BLaER1 treated with 17β-estradiol and CSF1 and Interleukin-3, amounts not matched to agents 10 nM and 100 nM (cell line): ENCODE measurements at regions not wholly inside any gene's neighbourhood (a gene's known extent, or its start where the extent isn't known, plus 50 kb on each side); places are given as distances from the start of the nearest gene placed in this dataset.
A peak's percentile ranks its signal among the peaks of the same experiment; 100 is the strongest.

Experiments
- H3K27ac ChIP-seq, 11 experiments: shearing (Covaris generic); formaldehyde crosslinking; 2 replicates each; pipeline ENCODE4 v1.8.1; 2022
- H3K27me3 ChIP-seq, 11 experiments: shearing (Covaris generic); formaldehyde crosslinking; 2 replicates each; pipeline ENCODE4 v1.8.1; 2022
- H3K36me3 ChIP-seq, 11 experiments: shearing (Covaris generic); formaldehyde crosslinking; 2 replicates each; pipeline ENCODE4 v1.8.1; 2022
- H3K4me1 ChIP-seq, 10 experiments: shearing (Covaris generic); formaldehyde crosslinking; 2 replicates each; pipeline ENCODE4 v1.8.1; 2022
- H3K4me2 ChIP-seq, 11 experiments: shearing (Covaris generic); formaldehyde crosslinking; 2 replicates each; pipeline ENCODE4 v1.8.1; 2022
- H3K4me3 ChIP-seq, 10 experiments: shearing (Covaris generic); formaldehyde crosslinking; 2 replicates each; pipeline ENCODE4 v1.8.1; 2022
- H3K9ac ChIP-seq, 11 experiments: shearing (Covaris generic); formaldehyde crosslinking; 2 replicates each; pipeline ENCODE4 v1.8.1; 2022
- H3K9me3 ChIP-seq, 11 experiments: shearing (Covaris generic); formaldehyde crosslinking; replicated peaks in 1 of 11; 2 replicates each; pipeline ENCODE4 v1.8.1; 2022
- H4K20me1 ChIP-seq, 11 experiments: shearing (Covaris generic); formaldehyde crosslinking; 2 replicates each; pipeline ENCODE4 v1.8.1; 2022
- Cebpa-rat ChIP-seq, 11 experiments: shearing (Covaris generic); IDR thresholded peaks; 2 replicates each; pipeline ENCODE4 v1.8.1; 2022

DNA sequence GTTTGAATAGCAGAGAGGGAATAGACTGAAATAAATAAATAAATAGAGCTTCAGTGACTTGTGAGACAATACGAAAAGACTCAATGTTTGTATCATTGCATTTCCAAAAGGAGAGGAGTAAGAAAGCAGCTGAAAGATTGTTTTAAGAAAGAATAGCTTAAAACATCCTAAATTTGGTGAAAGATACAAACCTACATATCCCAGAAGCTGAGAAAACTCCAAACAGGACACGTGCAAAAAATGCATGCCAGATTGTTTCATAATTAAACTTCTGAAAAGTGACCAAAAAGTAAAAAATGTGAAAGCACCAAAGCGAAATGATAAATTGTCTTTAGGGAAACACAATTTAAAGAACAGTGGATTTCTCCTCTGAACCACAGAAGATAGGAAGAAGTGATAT, 711.0 kb downstream of the AACS start:
- H3K36me3 ChIP-seq, result no peaks in the 10 kb centered on the region
- no peaks in the 10 kb centered on the region for H4K20me1 ChIP-seq
- no peaks in the 10 kb centered on the region for H3K9me3 ChIP-seq
- no peak overlapping the region for H3K4me2 ChIP-seq
- no peaks in the 10 kb centered on the region for H3K4me1 ChIP-seq
- H3K9ac ChIP-seq, result no peak overlapping the region
- TF ChIP-seq Cebpa-rat (IDR thresholded peaks at IDR 0.05), result no peak
- no peak overlapping the region for H3K4me3 ChIP-seq
- H3K27ac ChIP-seq, result no peak overlapping the region
- H3K27me3 ChIP-seq, result no peaks in the 10 kb centered on the region

DNA sequence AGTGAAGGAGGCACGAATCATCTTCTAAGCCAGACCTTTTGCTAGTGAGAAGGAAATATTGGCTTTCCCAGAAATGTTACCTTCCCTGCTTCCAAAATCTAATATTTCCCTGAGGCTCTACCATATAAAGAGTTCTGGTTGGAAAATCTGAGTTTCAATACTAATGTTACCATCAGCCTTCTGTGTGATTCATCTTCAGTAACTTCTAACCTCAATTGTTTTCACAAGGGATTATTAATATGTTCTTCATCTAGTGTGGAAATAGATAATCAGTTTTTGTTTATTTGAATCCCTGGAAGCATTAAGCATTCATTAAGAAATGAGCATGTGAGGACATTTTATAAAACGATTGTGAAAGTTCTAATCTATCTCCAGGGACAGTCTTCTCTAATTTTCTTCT, 720.9 kb downstream of the AACS start:
- H3K4me2 ChIP-seq, result no peak overlapping the region
- no peaks in the 10 kb centered on the region for H4K20me1 ChIP-seq
- no peak for TF ChIP-seq Cebpa-rat (IDR thresholded peaks at IDR 0.05)
- peaks cover 25 to 39% (median 30%) of the 10 kb centered on the region in 11 experiments for H3K9me3 ChIP-seq
- H3K27ac ChIP-seq, result no peak overlapping the region
- peaks cover 0 to 4% (median 0%) of the 10 kb centered on the region in 11 experiments; a peak in 1 of 22 replicates for H3K36me3 ChIP-seq
- no peak overlapping the region for H3K9ac ChIP-seq
- no peaks in the 10 kb centered on the region for H3K4me1 ChIP-seq
- no peak overlapping the region for H3K4me3 ChIP-seq
- no peaks in the 10 kb centered on the region for H3K27me3 ChIP-seq

DNA sequence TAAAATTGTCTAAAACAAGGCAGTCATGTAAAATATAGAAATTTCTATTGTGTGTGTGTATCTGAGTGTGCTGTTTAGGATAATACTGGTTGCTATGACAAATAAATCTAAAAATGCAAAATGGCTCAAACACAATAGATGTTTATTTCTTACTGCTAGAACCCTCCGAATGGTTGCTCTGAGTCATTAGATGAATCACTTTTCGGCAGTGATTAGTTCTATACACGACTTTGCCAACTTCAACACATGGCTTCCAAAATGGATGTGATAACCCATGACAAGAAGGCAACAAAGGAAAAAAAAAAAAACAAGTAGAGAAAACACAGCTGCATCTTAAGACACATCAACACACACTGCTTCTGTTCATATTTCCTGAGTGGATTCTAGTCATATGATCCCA, 729.2 kb downstream of the AACS start:
- Histone ChIP-seq H3K27me3 (no peaks in the 10 kb centered on the region), H3K9me3 (peaks cover 23 to 37% (median 25%) of the 10 kb centered on the region in 11 experiments)
- no peak for TF ChIP-seq Cebpa-rat (IDR thresholded peaks at IDR 0.05)

DNA sequence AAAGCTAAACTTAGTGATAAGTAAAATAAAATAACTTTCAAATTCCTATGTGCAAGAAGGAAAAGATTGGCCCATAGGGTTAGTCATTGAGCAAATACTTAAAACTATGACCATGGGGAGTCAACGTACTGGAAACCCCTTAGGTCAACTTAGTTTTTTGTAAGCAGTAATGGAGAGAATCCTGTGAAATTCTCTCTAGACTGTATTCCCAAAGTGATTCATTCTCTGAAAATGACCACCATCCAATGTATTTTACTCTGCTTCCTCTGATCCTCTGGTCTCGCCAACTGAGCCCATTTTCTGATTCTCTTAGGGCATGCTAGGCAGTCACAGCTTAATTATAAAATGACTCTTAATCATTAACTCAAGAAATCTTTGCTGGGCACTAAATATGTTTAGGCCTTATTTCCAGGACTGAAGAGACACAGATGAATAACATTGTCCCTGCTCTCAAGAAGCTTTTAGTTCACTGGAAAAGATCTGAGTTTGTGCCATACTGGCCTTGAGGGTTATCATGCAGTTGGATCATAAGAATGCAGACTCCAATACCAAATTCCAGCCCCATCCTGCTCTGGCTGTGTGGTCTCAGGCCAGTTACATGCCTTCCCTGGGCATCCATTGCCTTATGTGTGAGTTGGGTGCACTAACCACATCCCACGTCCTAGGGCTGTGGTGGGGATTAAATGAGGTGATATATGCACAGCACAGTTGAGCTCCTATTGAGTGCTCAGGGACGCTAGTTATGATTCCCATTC, 732.4 kb downstream of the AACS start:
- no peaks in the 10 kb centered on the region for H4K20me1 ChIP-seq
- H3K4me3 ChIP-seq, result no peak overlapping the region
- no peaks in the 10 kb centered on the region for H3K4me1 ChIP-seq
- H3K27ac ChIP-seq, result no peak overlapping the region
- no peak for TF ChIP-seq Cebpa-rat (IDR thresholded peaks at IDR 0.05)
- H3K4me2 ChIP-seq, result no peak overlapping the region
- peaks cover 0 to 12% (median 0%) of the 10 kb centered on the region in 11 experiments; a peak in 3 of 22 replicates for H3K9me3 ChIP-seq
- H3K27me3 ChIP-seq, result no peaks in the 10 kb centered on the region
- no peak overlapping the region for H3K9ac ChIP-seq
- no peaks in the 10 kb centered on the region for H3K36me3 ChIP-seq

More for the DNA sequence above, 729.2 kb downstream of the AACS start:
- Histone ChIP-seq H3K9ac (no peak overlapping the region), H3K27ac (no peak overlapping the region), H3K4me2 (no peak overlapping the region), H3K4me3 (no peak overlapping the region), H4K20me1 (no peaks in the 10 kb centered on the region), H3K4me1 (no peaks in the 10 kb centered on the region), H3K36me3 (peaks cover 0 to 3% (median 0%) of the 10 kb centered on the region in 11 experiments; a peak in 1 of 22 replicates)

DNA sequence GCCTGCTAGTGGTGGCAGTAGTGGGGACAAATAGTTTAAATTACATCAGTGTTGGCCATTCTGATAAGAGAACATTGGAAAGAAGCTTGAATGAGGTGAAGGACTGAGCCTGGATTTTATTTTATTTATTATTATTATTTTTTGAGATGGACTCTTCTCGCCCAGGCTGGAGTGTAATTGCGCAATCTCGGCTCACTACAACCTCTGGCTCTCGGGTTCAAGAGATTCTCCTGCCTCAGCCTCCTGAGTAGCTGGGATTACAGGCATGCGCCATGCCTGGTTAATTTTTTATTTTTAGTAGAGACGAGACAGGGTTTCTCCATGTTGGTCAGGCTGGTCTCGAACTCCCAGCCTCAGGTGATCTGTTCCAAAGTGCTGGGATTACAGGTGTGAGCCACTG, 739.4 kb downstream of the AACS start:
- peak in 10 of 11 experiments; percentile 34 to 91 (median 65); a peak in 15 of 22 replicates for TF ChIP-seq Cebpa-rat (IDR thresholded peaks at IDR 0.05)
- Histone ChIP-seq H3K4me2 (no peak overlapping the region), H3K36me3 (no peaks in the 10 kb centered on the region), H3K27me3 (no peaks in the 10 kb centered on the region), H3K4me3 (no peak overlapping the region), H3K4me1 (no peaks in the 10 kb centered on the region), H3K9me3 (no peaks in the 10 kb centered on the region), H3K9ac (no peak overlapping the region), H4K20me1 (no peaks in the 10 kb centered on the region), H3K27ac (no peak overlapping the region)

DNA sequence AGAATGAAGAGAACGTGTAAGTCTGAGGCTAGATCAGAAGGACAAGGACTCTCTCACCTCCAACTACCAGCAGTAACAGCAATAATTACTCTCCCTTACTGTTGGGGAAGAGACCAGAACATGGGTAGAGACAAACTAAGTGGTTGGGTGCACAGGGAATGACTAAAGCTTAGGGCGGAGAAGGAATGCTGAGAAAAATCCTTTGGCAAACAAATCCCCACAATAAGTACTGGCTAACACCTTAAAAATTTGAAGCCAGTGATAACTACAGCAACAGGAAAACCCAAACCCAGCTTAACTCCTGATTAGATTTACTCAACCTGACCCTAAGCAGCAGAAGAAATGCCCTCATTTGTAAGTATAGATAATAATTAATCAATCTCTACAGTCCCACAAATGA, 759.0 kb downstream of the AACS start:
- H3K4me2 ChIP-seq, result no peak overlapping the region
- no peaks in the 10 kb centered on the region for H3K27me3 ChIP-seq
- TF ChIP-seq Cebpa-rat (IDR thresholded peaks at IDR 0.05), result no peak
- H3K27ac ChIP-seq, result no peak overlapping the region
- no peaks in the 10 kb centered on the region for H3K4me1 ChIP-seq
- no peak overlapping the region for H3K4me3 ChIP-seq
- H3K9ac ChIP-seq, result no peak overlapping the region
- H3K9me3 ChIP-seq, result peaks cover 10 to 26% (median 17%) of the 10 kb centered on the region in 11 experiments
- no peaks in the 10 kb centered on the region for H4K20me1 ChIP-seq
- no peaks in the 10 kb centered on the region for H3K36me3 ChIP-seq

DNA sequence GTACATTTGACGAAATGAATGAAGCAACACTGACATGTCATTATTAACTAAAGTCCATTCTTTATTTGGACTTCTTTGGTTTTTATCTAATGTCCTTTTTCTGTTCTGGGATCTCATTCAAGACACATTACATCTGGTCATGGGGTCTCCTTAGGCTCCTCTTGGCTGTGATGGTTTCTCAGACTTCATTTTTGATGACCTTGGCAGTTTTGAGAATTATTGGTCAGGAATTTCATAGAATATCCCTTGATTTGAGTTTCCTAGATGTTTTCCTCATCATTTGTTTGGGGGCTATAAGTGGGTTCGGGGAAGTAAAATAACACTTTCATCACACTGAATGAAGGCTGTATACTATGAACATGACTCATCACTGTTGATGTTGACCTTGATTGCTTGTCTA, 770.6 kb downstream of the AACS start:
- H3K4me2 ChIP-seq, result no peak overlapping the region
- no peaks in the 10 kb centered on the region for H3K27me3 ChIP-seq
- no peak overlapping the region for H3K9ac ChIP-seq
- no peaks in the 10 kb centered on the region for H3K9me3 ChIP-seq
- H4K20me1 ChIP-seq, result no peaks in the 10 kb centered on the region
- no peak overlapping the region for H3K4me3 ChIP-seq
- no peaks in the 10 kb centered on the region for H3K4me1 ChIP-seq
- TF ChIP-seq Cebpa-rat (IDR thresholded peaks at IDR 0.05), result no peak
- H3K27ac ChIP-seq, result no peak overlapping the region
- H3K36me3 ChIP-seq, result no peaks in the 10 kb centered on the region

DNA sequence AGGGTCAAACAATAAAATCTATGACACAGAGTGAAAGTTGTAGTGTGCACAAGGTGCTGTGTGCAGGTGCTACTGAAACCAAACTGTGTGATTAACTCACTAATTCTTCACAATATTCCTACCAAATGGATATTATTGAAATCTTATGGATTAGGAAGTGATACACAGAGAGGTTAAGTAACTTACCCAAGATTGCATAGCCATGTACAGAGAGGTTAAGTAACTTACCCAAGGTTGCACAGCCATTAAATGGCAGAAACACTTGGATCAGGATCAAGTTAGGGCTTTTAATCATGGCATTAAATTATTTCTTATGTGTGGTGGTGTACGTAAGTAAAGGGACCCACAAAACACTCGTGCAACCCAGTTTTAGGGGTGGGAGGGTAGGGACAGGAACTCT, 771.4 kb downstream of the AACS start:
- no peak for TF ChIP-seq Cebpa-rat (IDR thresholded peaks at IDR 0.05)
- Histone ChIP-seq H3K9ac (no peak overlapping the region), H3K27me3 (no peaks in the 10 kb centered on the region), H3K4me3 (no peak overlapping the region), H3K36me3 (no peaks in the 10 kb centered on the region), H3K4me2 (no peak overlapping the region), H3K9me3 (no peaks in the 10 kb centered on the region), H4K20me1 (no peaks in the 10 kb centered on the region), H3K4me1 (no peaks in the 10 kb centered on the region), H3K27ac (no peak overlapping the region)

DNA sequence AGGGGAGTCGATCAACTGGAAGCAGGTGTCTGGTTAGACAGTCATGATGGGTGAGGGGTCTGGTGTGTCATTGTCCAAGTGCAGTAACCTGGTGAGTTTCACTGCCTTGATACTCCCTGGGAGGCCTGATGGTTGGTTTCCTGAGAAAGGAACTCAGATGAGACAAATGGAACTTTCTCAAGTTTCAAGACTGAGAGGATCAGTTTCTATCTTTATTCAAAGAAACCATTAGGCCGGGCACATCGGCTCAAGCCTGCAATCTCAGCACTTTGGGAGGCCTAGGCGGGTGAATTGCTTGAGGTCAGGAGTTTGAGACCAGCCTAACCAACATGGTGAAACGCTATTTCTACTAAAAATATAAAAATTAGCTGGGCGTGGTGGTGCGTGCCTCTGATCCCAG, 776.1 kb downstream of the AACS start:
- TF ChIP-seq Cebpa-rat (IDR thresholded peaks at IDR 0.05), result no peak
- Histone ChIP-seq H3K27ac (no peak overlapping the region), H3K4me1 (no peaks in the 10 kb centered on the region), H3K4me3 (no peak overlapping the region), H3K9ac (no peak overlapping the region), H3K36me3 (no peaks in the 10 kb centered on the region), H3K9me3 (no peaks in the 10 kb centered on the region), H4K20me1 (no peaks in the 10 kb centered on the region), H3K27me3 (no peaks in the 10 kb centered on the region), H3K4me2 (no peak overlapping the region)

DNA sequence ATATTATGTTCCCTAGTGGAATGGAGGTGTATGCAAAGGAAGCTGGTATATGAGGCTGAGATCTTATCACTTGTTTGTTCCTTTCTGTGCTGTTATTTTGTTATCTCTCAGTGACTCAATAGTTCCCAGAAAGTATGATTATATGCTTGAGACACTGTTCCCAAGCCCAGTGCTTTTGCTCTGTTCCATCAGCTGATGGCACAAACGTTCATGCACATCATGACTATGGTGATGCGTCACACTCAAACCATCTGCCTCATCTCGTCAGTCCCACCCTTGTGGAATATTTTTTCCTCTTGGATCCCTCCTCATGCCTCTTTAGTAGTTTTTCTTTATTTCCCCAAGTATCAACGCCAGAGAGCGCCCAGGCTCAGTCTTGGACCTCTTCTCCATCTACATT, 786.9 kb downstream of the AACS start:
- Histone ChIP-seq H3K4me2 (no peak overlapping the region), H3K27ac (no peak overlapping the region), H3K27me3 (no peaks in the 10 kb centered on the region)

More for the DNA sequence above, 786.9 kb downstream of the AACS start:
- no peaks in the 10 kb centered on the region for H4K20me1 ChIP-seq
- H3K36me3 ChIP-seq, result no peaks in the 10 kb centered on the region
- H3K9me3 ChIP-seq, result peaks cover 6 to 13% (median 10%) of the 10 kb centered on the region in 11 experiments; a peak in 14 of 22 replicates
- H3K4me1 ChIP-seq, result no peaks in the 10 kb centered on the region
- no peak overlapping the region for H3K4me3 ChIP-seq
- no peak overlapping the region for H3K9ac ChIP-seq
- TF ChIP-seq Cebpa-rat (IDR thresholded peaks at IDR 0.05), result no peak
